ENCODE measurements at regions not wholly inside any gene's neighbourhood (a gene's known extent, or its start where the extent isn't known, plus 50 kb on each side); places are given as distances from the start of the nearest gene placed in this dataset.
"Not testable (repeated sequence)": the region's sequence is repeated elsewhere in the genome, so short reads cannot be mapped to it uniquely, and the experiment has no call there.

- DNase-seq (ENCODE audit: extremely low read depth in 1 of 11, low read depth in 9 of 11, low spot score in 4 of 11), result no peak
Observed at GRCh38 chr5:104513121-104513602, 950.6 kb upstream of the NUDT12 start.

- no peak for DNase-seq (ENCODE audit: extremely low read depth in 1 of 11, low read depth in 9 of 11, low spot score in 4 of 11)
Observed at GRCh38 chr5:104512063-104512825, 949.7 kb upstream of the NUDT12 start.

- DNase-seq (ENCODE audit: extremely low read depth in 1 of 11, low read depth in 9 of 11, low spot score in 4 of 11), result no peak
Observed at GRCh38 chr5:104498281-104498680, 935.7 kb upstream of the NUDT12 start.

GRCh38 chr5:104494083-104494482 is 931.5 kb upstream of the NUDT12 start:
- DNase-seq (ENCODE audit: extremely low read depth in 1 of 11, low read depth in 9 of 11, low spot score in 4 of 11), result no peak

GRCh38 chr5:104472811-104473210 is 910.2 kb upstream of the NUDT12 start:
- DNase-seq (ENCODE audit: extremely low read depth in 1 of 11, low read depth in 9 of 11, low spot score in 4 of 11), result no peak

- DNase-seq (ENCODE audit: extremely low read depth in 1 of 11, low read depth in 9 of 11, low spot score in 4 of 11), result no peak
Observed at GRCh38 chr5:104456122-104456521, 893.5 kb upstream of the NUDT12 start.

GRCh38 chr5:104452550-104452949 is 890.0 kb upstream of the NUDT12 start:
- no peak for DNase-seq (ENCODE audit: extremely low read depth in 1 of 11, low read depth in 9 of 11, low spot score in 4 of 11)

GRCh38 chr5:104451911-104452310 is 889.3 kb upstream of the NUDT12 start:
- DNase-seq (ENCODE audit: extremely low read depth in 1 of 11, low read depth in 9 of 11, low spot score in 4 of 11), result not testable (repeated sequence)

GRCh38 chr5:104444656-104445055 is 882.1 kb upstream of the NUDT12 start:
- DNase-seq (ENCODE audit: extremely low read depth in 1 of 11, low read depth in 9 of 11, low spot score in 4 of 11), result no peak

GRCh38 chr5:104443706-104444105 is 881.1 kb upstream of the NUDT12 start:
- no peak for DNase-seq (ENCODE audit: extremely low read depth in 1 of 11, low read depth in 9 of 11, low spot score in 4 of 11)

GRCh38 chr5:104431981-104432380 is 869.4 kb upstream of the NUDT12 start:
- no peak for DNase-seq (ENCODE audit: extremely low read depth in 1 of 11, low read depth in 9 of 11, low spot score in 4 of 11)

GRCh38 chr5:104431002-104431620 is 868.5 kb upstream of the NUDT12 start:
- DNase-seq (ENCODE audit: extremely low read depth in 1 of 11, low read depth in 9 of 11, low spot score in 4 of 11), result no peak

GRCh38 chr5:104429911-104430310 is 867.3 kb upstream of the NUDT12 start:
- DNase-seq (ENCODE audit: extremely low read depth in 1 of 11, low read depth in 9 of 11, low spot score in 4 of 11), result no peak

- DNase-seq (ENCODE audit: extremely low read depth in 1 of 11, low read depth in 9 of 11, low spot score in 4 of 11), result no peak
Observed at GRCh38 chr5:104421431-104421830, 858.8 kb upstream of the NUDT12 start.

- no peak for DNase-seq (ENCODE audit: extremely low read depth in 1 of 11, low read depth in 9 of 11, low spot score in 4 of 11)
Observed at GRCh38 chr5:104418056-104418455, 855.5 kb upstream of the NUDT12 start.

GRCh38 chr5:104412649-104413240 is 850.2 kb upstream of the NUDT12 start:
- DNase-seq (ENCODE audit: extremely low read depth in 1 of 11, low read depth in 9 of 11, low spot score in 4 of 11), result peak in 2 of 11 donors; percentile 4 to 6

- DNase-seq (ENCODE audit: extremely low read depth in 1 of 11, low read depth in 9 of 11, low spot score in 4 of 11), result no peak
Observed at GRCh38 chr5:104400941-104401340, 838.4 kb upstream of the NUDT12 start.

- DNase-seq (ENCODE audit: extremely low read depth in 1 of 11, low read depth in 9 of 11, low spot score in 4 of 11), result peak in 4 of 11 donors; percentile 2 to 14 (median 6)
Observed at GRCh38 chr5:104385906-104386305, 823.3 kb upstream of the NUDT12 start.

- DNase-seq (ENCODE audit: extremely low read depth in 1 of 11, low read depth in 9 of 11, low spot score in 4 of 11), result no peak
Observed at GRCh38 chr5:104375345-104375744, 812.8 kb upstream of the NUDT12 start.

- DNase-seq (ENCODE audit: extremely low read depth in 1 of 11, low read depth in 9 of 11, low spot score in 4 of 11), result no peak
Observed at GRCh38 chr5:104372796-104373195, 810.2 kb upstream of the NUDT12 start.
